ENCODE measurements at regions not wholly inside any gene's neighbourhood (a gene's known extent, or its start where the extent isn't known, plus 50 kb on each side); places are given as distances from the start of the nearest gene placed in this dataset.

GRCh38 chr2:217329023-217329431 is 469.2 kb upstream of the TNP1 start:
- TF ChIP-seq CTCF (IDR thresholded peaks at IDR 0.05) (no peak), POLR2AphosphoS5 (IDR thresholded peaks at IDR 0.05) (peak in 1 of 3 donors; percentile 25), POLR2A (IDR thresholded peaks at IDR 0.05) (no peak)
